GM13977 (cell line): ENCODE measurements at regions not wholly inside any gene's neighbourhood (a gene's known extent, or its start where the extent isn't known, plus 50 kb on each side); places are given as distances from the start of the nearest gene placed in this dataset.

Experiments used
- DNase-seq: peaks from one replicate; pipeline ENCODE4 v3.0.0; 2012; ENCODE audit warnings: low spot score
- in situ Hi-C: fragments of 300-500 bp; cut with MboI; formaldehyde crosslinking; loops from one replicate; pipeline ENCODE4 v1.12.0; 2022; ENCODE audit warnings: low sequenced_read_pairs, low pct_unique_long_range_greater_than_20kb, mixed read lengths, inconsistent platforms; ENCODE audit not compliant: unreplicated experiment
- TF ChIP-seq, protein P1 (sequence below): IDR thresholded peaks from 2 replicates; pipeline ENCODE4 v1.5.1; 2012; ENCODE audit warnings: mild to moderate bottlenecking, control low read depth; ENCODE audit not compliant: insufficient read depth; ENCODE audit errors: extremely low read depth, missing control alignments

DNA sequence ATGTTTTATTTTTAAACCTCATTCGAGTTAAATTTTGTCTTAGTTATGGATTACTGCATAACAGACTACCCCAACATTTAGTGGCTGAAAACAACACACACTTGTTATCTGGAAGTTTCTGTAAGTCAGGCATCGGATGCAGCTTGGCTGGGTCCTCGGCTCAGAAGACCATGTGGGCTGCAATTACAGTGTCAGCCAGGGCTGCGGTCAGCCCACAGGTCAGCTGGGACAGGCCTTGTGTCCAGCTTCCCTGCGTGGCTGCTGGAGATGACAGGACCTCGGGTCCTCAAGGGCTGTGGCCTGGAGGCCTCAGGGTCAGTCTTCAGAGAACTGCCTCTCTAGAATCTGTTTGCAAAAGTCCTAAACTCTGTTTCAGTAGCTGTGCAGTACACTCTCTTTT is 219.0 kb upstream of the IRX1 start:
- in situ Hi-C loops = no loop called here
- TF ChIP-seq, protein P1, sequence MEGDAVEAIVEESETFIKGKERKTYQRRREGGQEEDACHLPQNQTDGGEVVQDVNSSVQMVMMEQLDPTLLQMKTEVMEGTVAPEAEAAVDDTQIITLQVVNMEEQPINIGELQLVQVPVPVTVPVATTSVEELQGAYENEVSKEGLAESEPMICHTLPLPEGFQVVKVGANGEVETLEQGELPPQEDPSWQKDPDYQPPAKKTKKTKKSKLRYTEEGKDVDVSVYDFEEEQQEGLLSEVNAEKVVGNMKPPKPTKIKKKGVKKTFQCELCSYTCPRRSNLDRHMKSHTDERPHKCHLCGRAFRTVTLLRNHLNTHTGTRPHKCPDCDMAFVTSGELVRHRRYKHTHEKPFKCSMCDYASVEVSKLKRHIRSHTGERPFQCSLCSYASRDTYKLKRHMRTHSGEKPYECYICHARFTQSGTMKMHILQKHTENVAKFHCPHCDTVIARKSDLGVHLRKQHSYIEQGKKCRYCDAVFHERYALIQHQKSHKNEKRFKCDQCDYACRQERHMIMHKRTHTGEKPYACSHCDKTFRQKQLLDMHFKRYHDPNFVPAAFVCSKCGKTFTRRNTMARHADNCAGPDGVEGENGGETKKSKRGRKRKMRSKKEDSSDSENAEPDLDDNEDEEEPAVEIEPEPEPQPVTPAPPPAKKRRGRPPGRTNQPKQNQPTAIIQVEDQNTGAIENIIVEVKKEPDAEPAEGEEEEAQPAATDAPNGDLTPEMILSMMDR = no peak
- no peak for DNase-seq

DNA sequence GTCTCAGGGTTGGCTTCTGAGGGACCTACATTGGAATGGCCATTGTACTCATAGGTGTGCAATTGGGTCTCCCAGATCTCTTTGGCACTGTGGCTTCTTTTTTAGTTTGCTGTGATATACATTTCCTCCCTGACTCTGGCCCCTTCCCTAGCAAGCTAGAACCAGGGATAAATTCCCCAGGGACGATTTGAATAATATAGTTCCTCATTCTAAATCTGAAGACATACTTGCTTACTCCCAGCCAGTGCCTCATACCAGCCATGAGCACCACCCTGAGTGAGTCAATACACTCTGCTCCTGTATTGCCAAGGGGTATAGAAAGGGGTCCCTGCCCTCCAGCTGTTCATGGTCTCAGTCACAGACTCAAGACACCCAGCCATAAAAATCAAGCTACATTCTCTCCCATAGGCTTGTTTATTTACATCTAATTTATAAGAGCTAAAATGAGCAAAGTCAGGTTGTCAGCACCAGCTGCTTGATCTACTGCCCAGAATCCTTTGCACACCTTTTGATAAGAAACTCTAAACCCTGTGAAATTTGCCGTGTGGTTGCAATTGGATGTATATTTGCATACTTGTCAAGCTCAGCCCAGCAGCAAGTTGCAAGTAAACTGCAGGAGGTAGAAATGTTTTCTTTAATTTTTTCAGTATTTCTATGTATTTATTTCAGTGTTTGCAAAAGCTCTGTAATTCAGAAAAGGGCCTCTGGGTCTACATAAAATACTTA is 219.9 kb upstream of the IRX1 start:
- DNase-seq = no peak
- in situ Hi-C loops = no loop called here
- TF ChIP-seq, protein P1 = no peak

DNA sequence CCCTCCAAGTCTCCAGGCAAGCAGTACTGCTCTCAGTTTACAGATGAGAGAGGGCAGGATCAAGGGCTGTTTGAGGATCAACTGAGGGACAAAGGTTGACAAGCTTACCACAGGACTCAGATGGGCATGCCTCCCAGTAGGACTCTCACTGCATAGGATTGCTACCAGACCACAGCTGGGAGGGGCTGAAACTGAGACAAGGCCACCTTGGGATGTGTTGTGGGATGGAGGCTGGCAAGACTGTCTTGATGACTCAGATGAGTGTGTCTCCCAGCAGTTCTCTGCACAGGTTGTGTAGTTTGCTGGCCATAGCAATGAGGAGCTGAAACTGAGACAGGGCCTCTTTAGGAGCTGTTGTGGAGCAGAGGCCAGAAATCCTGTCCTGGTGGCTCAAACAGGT is 222.2 kb upstream of the IRX1 start:
- TF ChIP-seq, protein P1 = no peak
- in situ Hi-C loops = no loop called here
- no peak for DNase-seq

DNA sequence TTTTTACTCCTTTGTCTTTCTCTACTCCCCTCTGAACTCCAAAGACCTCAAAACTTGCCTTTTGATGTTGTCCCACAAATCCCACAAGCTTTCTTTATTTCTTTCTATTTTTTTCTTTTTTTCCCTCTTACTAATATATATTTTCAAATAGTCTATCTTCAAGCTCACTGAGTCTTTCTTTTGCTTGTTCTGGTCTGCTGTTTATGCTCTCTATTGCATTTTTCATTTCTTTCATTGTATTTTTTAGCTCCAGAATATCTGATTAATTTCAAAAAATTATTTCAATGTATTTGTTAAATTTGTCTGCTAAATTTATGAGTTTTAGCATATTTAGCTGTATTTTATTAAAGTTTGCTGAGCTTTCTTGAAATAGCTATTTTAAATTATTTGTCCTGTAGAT is 223.3 kb upstream of the IRX1 start:
- TF ChIP-seq, protein P1 = no peak
- DNase-seq = no peak
- in situ Hi-C loops = no loop called here

DNA sequence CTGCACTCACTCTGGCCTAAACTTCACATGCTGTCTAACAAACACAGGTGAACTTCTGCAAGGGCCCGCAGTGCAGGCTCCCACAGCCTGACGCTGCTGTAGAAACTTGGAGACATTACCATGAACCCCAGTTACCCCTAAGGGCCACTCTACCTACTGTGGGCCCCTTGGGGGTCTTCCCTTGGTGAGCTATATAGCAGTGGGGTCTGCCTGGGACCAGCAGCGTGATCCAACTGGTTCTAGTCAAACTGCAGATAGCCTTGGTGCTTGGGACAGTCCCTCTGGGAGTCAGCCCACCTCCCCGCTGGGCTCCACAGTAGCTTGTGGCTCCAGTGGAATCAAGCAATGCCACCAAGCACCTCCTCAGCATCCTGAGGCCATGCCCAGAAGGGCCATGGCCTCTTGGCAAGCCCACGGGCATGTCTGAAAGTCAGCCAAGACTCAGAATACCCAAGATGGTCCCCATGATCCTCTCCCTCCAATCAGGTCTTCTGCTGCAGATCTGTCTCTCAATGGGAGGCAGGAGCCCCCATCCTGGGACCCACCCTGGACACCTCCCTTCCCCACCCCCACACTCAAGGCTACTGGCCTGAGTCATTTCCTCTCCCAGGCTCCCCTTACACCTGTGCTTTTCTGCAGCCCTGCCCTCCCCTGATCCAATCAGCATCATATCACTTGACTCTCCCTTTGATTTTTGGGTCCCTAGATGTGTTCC is 230.0 kb upstream of the IRX1 start:
- no peak for DNase-seq
- TF ChIP-seq, protein P1 = no peak
- in situ Hi-C loops = no loop called here

DNA sequence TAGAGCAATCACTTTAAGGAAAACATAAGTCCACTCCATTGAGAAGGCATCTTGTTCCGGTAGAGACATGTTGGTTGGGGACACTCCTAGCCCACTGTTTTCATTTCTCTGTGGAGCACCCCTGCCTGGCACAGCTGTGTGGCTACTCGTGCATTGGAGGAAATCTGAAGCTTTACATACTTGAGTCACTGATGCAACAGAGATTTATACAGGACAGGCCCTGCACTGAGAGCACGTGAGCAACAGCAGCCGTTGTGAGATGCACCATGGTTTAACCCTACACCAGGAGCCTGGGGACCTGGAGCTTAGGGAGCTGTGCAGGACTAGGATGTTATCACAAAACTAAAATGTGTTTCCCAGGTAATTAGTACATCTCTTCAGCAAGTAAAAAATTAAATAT is 230.7 kb upstream of the IRX1 start:
- DNase-seq = no peak
- TF ChIP-seq, protein P1 = no peak
- in situ Hi-C loops = no loop called here
